WTC11 (cell line): ENCODE measurements at regions not wholly inside any gene's neighbourhood (a gene's known extent, or its start where the extent isn't known, plus 50 kb on each side); places are given as distances from the start of the nearest gene placed in this dataset.

Source experiments
- FOXJ3 ChIP-seq: sonication (generic); formaldehyde crosslinking; IDR thresholded peaks from 2 replicates; pipeline ENCODE4 v1.9.0; 2021; ENCODE audit warnings: missing genetic modification reagents, mild to moderate bottlenecking, borderline replicate concordance
- JUN ChIP-seq: sonication (generic); formaldehyde crosslinking; IDR thresholded peaks from 2 replicates; pipeline ENCODE4 v1.8.0; 2023; ENCODE audit warnings: mild to moderate bottlenecking, missing genetic modification reagents
- ZNF263 ChIP-seq: sonication (generic); formaldehyde crosslinking; IDR thresholded peaks from 2 replicates; pipeline ENCODE4 v1.8.1; 2022; ENCODE audit warnings: low read depth, mild to moderate bottlenecking, moderate library complexity, missing genetic modification reagents
- TF ChIP-seq, protein P1 (sequence below): fragments of 200-600 bp; IDR thresholded peaks from 2 replicates; pipeline ENCODE4 v1.8.0; 2022; ENCODE audit warnings: antibody characterized with exemption
- TF ChIP-seq, protein P2 (sequence below): sonication (generic); formaldehyde crosslinking; IDR thresholded peaks from 2 replicates; pipeline ENCODE4 v1.8.0; 2022; ENCODE audit warnings: mild to moderate bottlenecking, missing genetic modification reagents

GRCh38 chr6:11908436-11909105 is 103.5 kb upstream of the HIVEP1 start:
- TF ChIP-seq JUN (CRISPR knock-in tag) (no peak), FOXJ3 (no peak), ZNF263 (CRISPR knock-in tag) (no peak)
- TF ChIP-seq, protein P1, sequence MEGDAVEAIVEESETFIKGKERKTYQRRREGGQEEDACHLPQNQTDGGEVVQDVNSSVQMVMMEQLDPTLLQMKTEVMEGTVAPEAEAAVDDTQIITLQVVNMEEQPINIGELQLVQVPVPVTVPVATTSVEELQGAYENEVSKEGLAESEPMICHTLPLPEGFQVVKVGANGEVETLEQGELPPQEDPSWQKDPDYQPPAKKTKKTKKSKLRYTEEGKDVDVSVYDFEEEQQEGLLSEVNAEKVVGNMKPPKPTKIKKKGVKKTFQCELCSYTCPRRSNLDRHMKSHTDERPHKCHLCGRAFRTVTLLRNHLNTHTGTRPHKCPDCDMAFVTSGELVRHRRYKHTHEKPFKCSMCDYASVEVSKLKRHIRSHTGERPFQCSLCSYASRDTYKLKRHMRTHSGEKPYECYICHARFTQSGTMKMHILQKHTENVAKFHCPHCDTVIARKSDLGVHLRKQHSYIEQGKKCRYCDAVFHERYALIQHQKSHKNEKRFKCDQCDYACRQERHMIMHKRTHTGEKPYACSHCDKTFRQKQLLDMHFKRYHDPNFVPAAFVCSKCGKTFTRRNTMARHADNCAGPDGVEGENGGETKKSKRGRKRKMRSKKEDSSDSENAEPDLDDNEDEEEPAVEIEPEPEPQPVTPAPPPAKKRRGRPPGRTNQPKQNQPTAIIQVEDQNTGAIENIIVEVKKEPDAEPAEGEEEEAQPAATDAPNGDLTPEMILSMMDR = no peak
- TF ChIP-seq, protein P2, sequence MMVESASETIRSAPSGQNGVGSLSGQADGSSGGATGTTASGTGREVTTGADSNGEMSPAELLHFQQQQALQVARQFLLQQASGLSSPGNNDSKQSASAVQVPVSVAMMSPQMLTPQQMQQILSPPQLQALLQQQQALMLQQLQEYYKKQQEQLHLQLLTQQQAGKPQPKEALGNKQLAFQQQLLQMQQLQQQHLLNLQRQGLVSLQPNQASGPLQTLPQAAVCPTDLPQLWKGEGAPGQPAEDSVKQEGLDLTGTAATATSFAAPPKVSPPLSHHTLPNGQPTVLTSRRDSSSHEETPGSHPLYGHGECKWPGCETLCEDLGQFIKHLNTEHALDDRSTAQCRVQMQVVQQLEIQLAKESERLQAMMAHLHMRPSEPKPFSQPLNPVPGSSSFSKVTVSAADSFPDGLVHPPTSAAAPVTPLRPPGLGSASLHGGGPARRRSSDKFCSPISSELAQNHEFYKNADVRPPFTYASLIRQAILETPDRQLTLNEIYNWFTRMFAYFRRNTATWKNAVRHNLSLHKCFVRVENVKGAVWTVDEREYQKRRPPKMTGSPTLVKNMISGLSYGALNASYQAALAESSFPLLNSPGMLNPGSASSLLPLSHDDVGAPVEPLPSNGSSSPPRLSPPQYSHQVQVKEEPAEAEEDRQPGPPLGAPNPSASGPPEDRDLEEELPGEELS (CRISPR knock-in tag) = no peak
